ENCODE measurements at regions not wholly inside any gene's neighbourhood (a gene's known extent, or its start where the extent isn't known, plus 50 kb on each side); places are given as distances from the start of the nearest gene placed in this dataset.

- no peak for TF ChIP-seq POLR2AphosphoS2 (IDR thresholded peaks at IDR 0.05; ENCODE audit: low read length)
- TF ChIP-seq SRSF3 (IDR thresholded peaks at IDR 0.05; ENCODE audit: insufficient read depth, low read length) = no peak
- no peak for TF ChIP-seq CHCHD3 (CRISPR knock-in tag; IDR thresholded peaks at IDR 0.05)
- no peak for TF ChIP-seq WHSC1 (IDR thresholded peaks at IDR 0.05; ENCODE audit: low read length)
- no peak for TF ChIP-seq HSF4 (CRISPR knock-in tag; IDR thresholded peaks at IDR 0.05; ENCODE audit: borderline replicate concordance)
- TF ChIP-seq PRPF4 (IDR thresholded peaks at IDR 0.05; ENCODE audit: insufficient read depth, low read depth, low read length, poor library complexity, severe bottlenecking) = no peak
These were observed 473.5 kb upstream of the MYT1L start (continued) for GRCh38 chr2:2804528-2804927.

- intact Hi-C loops (cut with micrococcal nuclease) (no loop called here), in situ Hi-C loops (cut with MboI) (no loop called here)
- H3K9me1 ChIP-seq (ENCODE audit: control insufficient read depth, insufficient read depth, low read length) = no peaks in the 10 kb centered on the region
- H3K27ac ChIP-seq (ENCODE audit: extremely low read depth, low read depth, low read length) = no peak overlapping the region
- DNase-seq (ENCODE audit: extremely low read depth in 1 of 4, low spot score in 3 of 4) (no peak), FAIRE-seq (no peak), ATAC-seq (no peak)
- ChIA-PET POLR2A (no interaction called here), CTCF (ENCODE audit: low intra/inter-chr PET ratio) (no interaction called here)
- H4K20me1 ChIP-seq (replicated peaks; ENCODE audit: control insufficient read depth, insufficient read depth, low read length) = no peaks in the 10 kb centered on the region
- TF ChIP-seq KDM4B (IDR thresholded peaks at IDR 0.05; ENCODE audit: borderline replicate concordance in 2 of 2, low read depth in 1 of 2) = no peak
- no peak for TF ChIP-seq XRCC4 (IDR thresholded peaks at IDR 0.05; ENCODE audit: extremely low read depth, insufficient read depth, insufficient read length)
- H3K79me2 ChIP-seq (ENCODE audit: control insufficient read depth, insufficient read depth, low read length) = no peaks in the 10 kb centered on the region
- no peak overlapping the region for H3K4me2 ChIP-seq (ENCODE audit: insufficient read depth, low read length)
- no peak overlapping the region for H2AFZ ChIP-seq (ENCODE audit: low read depth, low read length)
- H3K36me3 ChIP-seq (ENCODE audit: control insufficient read depth, insufficient read depth, low read length) = no peaks in the 10 kb centered on the region
- no peaks in the 10 kb centered on the region for H3K9me3 ChIP-seq (replicated peaks; ENCODE audit: control insufficient read depth, insufficient read depth, low read depth, low read length)
- H3K27me3 ChIP-seq (ENCODE audit: control insufficient read depth in 2 of 2, insufficient read depth in 2 of 2, low read length in 2 of 2) = peaks cover 4 to 28% of the 10 kb centered on the region in 2 experiments; a peak in 3 of 5 replicates
- WGBS (ENCODE audit: insufficient coverage, low coverage, missing lambda C conversion rate) = 4% methylated on average over 3 of the region's 3 CpGs
- no peak overlapping the region for H3K4me3 ChIP-seq
- H3K9ac ChIP-seq (ENCODE audit: insufficient read depth in 1 of 2, low read depth in 2 of 2, low read length in 2 of 2) = no peak overlapping the region
- no TSS peak for BruUV-seq (replicated peaks)
- H3K4me1 ChIP-seq (replicated peaks in 1 of 2; ENCODE audit: control insufficient read depth in 2 of 2, insufficient read depth in 2 of 2, low read length in 2 of 2) = no peaks in the 10 kb centered on the region
These were observed 470.4 kb upstream of the MYT1L start for GRCh38 chr2:2801458-2801857.

Measured in K562 (cell line).